Inflammatory macrophage treated with lipopolysaccharide for 4 hours (primary cell): ENCODE measurements at regions not wholly inside any gene's neighbourhood (a gene's known extent, or its start where the extent isn't known, plus 50 kb on each side); places are given as distances from the start of the nearest gene placed in this dataset.

Experiments used
- DNase-seq: peaks from one replicate; pipeline ENCODE4 v3.0.0-alpha.2; 2020

- DNase-seq: no peak
These were observed 59.0 kb upstream of the CDK20 start for GRCh38 chr9:88033359-88033702.

GRCh38 chr9:88028338-88028737, 54.0 kb upstream of the CDK20 start:
- no peak for DNase-seq

- DNase-seq: no peak
These were observed 51.8 kb upstream of the CDK20 start for GRCh38 chr9:88026118-88026479.

DNA sequence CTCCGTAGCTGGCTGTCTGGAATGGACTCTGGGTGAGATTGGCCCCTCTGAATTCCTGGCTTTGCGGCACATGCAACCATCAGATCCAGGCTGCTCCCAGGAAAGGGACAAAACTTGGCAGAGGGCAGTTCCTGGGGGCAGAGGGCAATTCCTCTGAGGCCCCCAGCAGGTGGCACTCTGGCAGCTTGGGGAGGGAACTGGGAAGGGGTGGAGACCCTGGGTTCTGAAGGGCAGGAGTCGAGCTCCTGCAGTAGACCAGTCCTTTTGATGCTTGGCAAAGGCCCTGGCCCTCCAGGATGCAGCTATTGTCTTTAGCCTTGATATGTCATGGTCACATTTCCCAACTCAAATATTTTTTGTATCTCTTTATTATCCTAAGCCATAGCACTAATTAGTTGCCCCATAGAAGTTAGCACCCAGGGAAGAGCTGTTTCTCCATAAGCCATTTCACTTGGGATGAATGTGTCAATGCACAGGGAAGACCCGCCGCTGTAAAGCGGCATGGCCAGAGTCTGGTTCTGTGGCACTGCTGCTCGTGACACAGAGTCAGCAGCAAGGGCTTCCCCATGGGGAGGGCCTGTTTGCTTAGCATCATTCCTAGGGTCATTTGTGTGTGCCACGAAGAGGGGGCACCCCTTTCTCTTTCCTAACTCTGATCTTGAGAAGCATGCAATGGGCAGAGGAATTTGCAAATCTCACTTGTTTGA, 51.2 kb upstream of the CDK20 start:
- no peak for DNase-seq

DNA sequence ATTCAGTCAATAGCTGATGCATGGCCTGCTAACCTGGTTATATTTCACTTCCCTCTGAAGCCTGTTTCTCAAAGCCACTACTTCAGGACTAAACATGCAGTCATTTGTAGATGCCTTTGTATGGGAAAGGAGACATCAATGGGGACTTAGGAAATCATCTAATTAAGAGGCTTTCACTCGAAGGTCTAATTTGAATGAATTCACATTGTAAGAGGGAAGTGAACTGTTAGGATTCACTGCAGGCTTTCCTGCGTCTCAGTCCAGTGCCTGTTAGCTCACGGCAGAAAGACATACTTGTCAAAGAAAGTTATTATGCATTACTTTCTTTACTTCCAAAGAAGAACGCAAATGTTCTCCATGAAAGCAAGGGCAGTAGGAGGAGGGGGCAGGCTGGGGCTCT, 50.6 kb upstream of the CDK20 start:
- no peak for DNase-seq
